Sigmoid colon (tissue), 6 donors: ENCODE measurements at regions not wholly inside any gene's neighbourhood (a gene's known extent, or its start where the extent isn't known, plus 50 kb on each side); places are given as distances from the start of the nearest gene placed in this dataset.

Experiments
- DNase-seq: peaks from one replicate; pipeline ENCODE4 v3.0.0-alpha.2; 2019
- H3K27ac ChIP-seq, 4 donors: fragments of 200-600 bp; sonication (generic); one replicate each; pipeline ENCODE4 v1.5.1; 2016 to 2019; ENCODE audit warnings: mild to moderate bottlenecking in 1 of 4
- H3K27me3 ChIP-seq, 3 donors: fragments of 200-600 bp; sonication (generic); one replicate each; pipeline ENCODE4 v1.5.1; 2019; ENCODE audit warnings: mild to moderate bottlenecking in 1 of 3
- H3K36me3 ChIP-seq, 4 donors: fragments of 200-600 bp; sonication (generic); one replicate each; pipeline ENCODE4 v1.5.1; 2016 to 2019
- H3K4me1 ChIP-seq, 4 donors: fragments of 200-600 bp; sonication (generic); one replicate each; pipeline ENCODE4 v1.5.1; 2017 to 2019
- H3K4me3 ChIP-seq, 4 donors: fragments of 200-600 bp; sonication (generic); one replicate each; pipeline ENCODE4 v1.5.1; 2017 to 2019; ENCODE audit warnings: mild to moderate bottlenecking in 2 of 4, moderate library complexity in 1 of 4
- H3K9me3 ChIP-seq, 4 donors: fragments of 200-600 bp in 3 of 4; sonication (generic) in 3 of 4; one replicate each; pipeline versions ENCODE4 v1.5.1 to v1.6.1; 2013 to 2019
- CTCF ChIP-seq, 4 experiments: fragments of 450-650 bp in 3 of 4; fragments of 200-600 bp in 1 of 4; IDR thresholded peaks; one replicate each; pipeline ENCODE4 v1.5.1; 2016 to 2019; ENCODE audit warnings: antibody characterized with exemption in 4 of 4, mild to moderate bottlenecking in 3 of 4, moderate library complexity in 2 of 4
- EP300 ChIP-seq, 4 donors: sonication (generic); formaldehyde crosslinking; IDR thresholded peaks; one replicate each; pipeline ENCODE4 v1.6.1; 2017; ENCODE audit warnings: antibody characterized with exemption in 4 of 4
- POLR2A ChIP-seq, 2 donors: fragments of 450-650 bp; IDR thresholded peaks; one replicate each; pipeline ENCODE4 v1.6.1; 2016; ENCODE audit warnings: antibody characterized with exemption in 2 of 2, mild to moderate bottlenecking in 2 of 2, moderate library complexity in 2 of 2
- POLR2AphosphoS5 ChIP-seq, 4 donors: sonication (generic); formaldehyde crosslinking; IDR thresholded peaks; one replicate each; pipeline ENCODE4 v1.6.1; 2017; ENCODE audit warnings: antibody characterized with exemption in 4 of 4
- WGBS, 2 donors: extraction: QIAGEN DNeasy Blood & Tissue Kit; methylation state at CpG; one replicate each; pipeline ENCODE4 v1.1.7; 2013; 5-methylcytosine and 5-hydroxymethylcytosine counted together
- intact Hi-C: fragments of 100-400 bp; cut with DNase I; formaldehyde crosslinking; loops from one replicate; pipeline ENCODE4 v1.15.1; 2023
- donor health status: healthy with polysubstance abuse.
- donor health status: healthy.

DNA sequence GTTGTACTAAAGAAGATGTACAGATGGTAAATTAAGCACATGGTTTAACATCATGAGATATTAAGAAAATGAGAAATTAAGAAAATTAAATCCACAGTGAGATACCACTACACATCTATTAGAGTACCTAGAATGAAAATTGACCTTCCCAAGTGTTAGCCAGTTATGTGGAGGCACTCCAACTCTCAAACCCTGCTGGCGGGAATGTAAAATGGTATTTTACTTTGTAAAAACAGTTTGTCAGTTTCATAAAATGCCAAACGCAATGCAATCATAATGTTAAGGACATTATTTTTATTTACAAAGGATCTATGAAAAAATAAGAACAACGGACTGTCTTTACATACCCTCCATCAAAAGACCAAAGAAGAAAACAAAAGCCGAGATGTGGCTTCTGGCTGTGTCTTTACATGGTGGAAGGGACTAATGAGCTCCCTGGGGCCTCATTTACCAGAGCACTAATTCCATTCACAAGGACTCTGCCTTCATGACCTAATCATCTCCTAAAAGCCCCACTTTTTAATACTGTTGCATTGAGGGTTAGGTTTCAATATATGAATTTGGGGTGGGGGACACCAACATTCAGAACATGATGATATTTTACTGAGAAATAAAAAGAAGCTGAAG, 1178.7 kb downstream of the AACS start:
- WGBS, 2 donors, result 80 to 83% methylated on average over 4 of the region's 4 CpGs
- Histone ChIP-seq H3K4me1 (no peaks in the 10 kb centered on the region), H3K27me3 (no peaks in the 10 kb centered on the region), H3K9me3 (no peaks in the 10 kb centered on the region), H3K4me3 (no peak overlapping the region), H3K27ac (no peak overlapping the region), H3K36me3 (no peaks in the 10 kb centered on the region)
- intact Hi-C loops, result no loop called here
- DNase-seq, result no peak
- no peak for TF ChIP-seq EP300 (IDR thresholded peaks at IDR 0.05)
- no peak for TF ChIP-seq POLR2A (IDR thresholded peaks at IDR 0.05)
- no peak for TF ChIP-seq POLR2AphosphoS5 (IDR thresholded peaks at IDR 0.05)
- no peak for TF ChIP-seq CTCF (IDR thresholded peaks at IDR 0.05)

DNA sequence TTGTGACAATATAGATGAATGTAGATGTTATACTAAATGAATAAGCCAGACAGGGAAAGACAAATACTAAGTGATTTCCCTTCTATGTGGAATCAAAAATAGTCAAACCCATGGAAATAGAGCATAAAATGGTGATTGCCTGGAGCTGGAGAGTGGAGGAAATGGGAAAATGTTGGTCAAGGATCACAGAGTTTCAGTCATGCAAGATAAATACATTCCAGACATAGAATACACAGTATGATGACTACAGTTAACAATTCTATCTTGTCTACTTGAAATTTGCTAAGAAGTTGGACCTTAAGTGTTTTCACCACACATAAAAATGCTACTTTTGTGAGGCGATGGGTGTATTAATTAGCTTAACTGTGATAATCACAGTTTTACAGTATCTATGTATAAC, 1182.7 kb downstream of the AACS start:
- H3K27me3 ChIP-seq, result no peaks in the 10 kb centered on the region
- TF ChIP-seq CTCF (IDR thresholded peaks at IDR 0.05) (no peak), POLR2AphosphoS5 (IDR thresholded peaks at IDR 0.05) (no peak), POLR2A (IDR thresholded peaks at IDR 0.05) (no peak), EP300 (IDR thresholded peaks at IDR 0.05) (no peak)
- H3K36me3 ChIP-seq, result no peaks in the 10 kb centered on the region
- H3K9me3 ChIP-seq, result peaks cover 0 to 3% (median 0%) of the 10 kb centered on the region in 4 donors
- H3K4me3 ChIP-seq, result no peak overlapping the region
- H3K27ac ChIP-seq, result no peak overlapping the region
- WGBS, 2 donors, result 91 to 95% methylated on average over 1 of the region's 1 CpG
- intact Hi-C loops, result no loop called here
- no peaks in the 10 kb centered on the region for H3K4me1 ChIP-seq
- no peak for DNase-seq

- H3K4me3 ChIP-seq, result no peak overlapping the region
- H3K27ac ChIP-seq, result no peak overlapping the region
- no peaks in the 10 kb centered on the region for H3K4me1 ChIP-seq
- no peak for TF ChIP-seq CTCF (IDR thresholded peaks at IDR 0.05)
- TF ChIP-seq POLR2A (IDR thresholded peaks at IDR 0.05), result no peak
- TF ChIP-seq EP300 (IDR thresholded peaks at IDR 0.05), result no peak
- no peak for TF ChIP-seq POLR2AphosphoS5 (IDR thresholded peaks at IDR 0.05)
- peaks cover 0 to 3% (median 0%) of the 10 kb centered on the region in 4 donors for H3K9me3 ChIP-seq
- H3K36me3 ChIP-seq, result no peaks in the 10 kb centered on the region
- DNase-seq, result no peak
- intact Hi-C loops, result no loop called here
- H3K27me3 ChIP-seq, result no peaks in the 10 kb centered on the region
- 77 to 80% methylated on average over 8 of the region's 8 CpGs for WGBS, 2 donors
These were observed 1183.7 kb downstream of the AACS start for GRCh38 chr12:126248871-126249403.

GRCh38 chr12:126258190-126258589, 1193.0 kb downstream of the AACS start:
- no peak for TF ChIP-seq CTCF (IDR thresholded peaks at IDR 0.05)
- TF ChIP-seq EP300 (IDR thresholded peaks at IDR 0.05), result no peak
- TF ChIP-seq POLR2AphosphoS5 (IDR thresholded peaks at IDR 0.05), result no peak
- no peak for TF ChIP-seq POLR2A (IDR thresholded peaks at IDR 0.05)
- Histone ChIP-seq H3K9me3 (no peaks in the 10 kb centered on the region), H3K4me3 (no peak overlapping the region), H3K27ac (no peak overlapping the region), H3K36me3 (no peaks in the 10 kb centered on the region), H3K27me3 (no peaks in the 10 kb centered on the region), H3K4me1 (no peaks in the 10 kb centered on the region)
- intact Hi-C loops, result no loop called here
- 87 to 89% methylated on average over 3 of the region's 3 CpGs for WGBS, 2 donors
- DNase-seq, result no peak

DNA sequence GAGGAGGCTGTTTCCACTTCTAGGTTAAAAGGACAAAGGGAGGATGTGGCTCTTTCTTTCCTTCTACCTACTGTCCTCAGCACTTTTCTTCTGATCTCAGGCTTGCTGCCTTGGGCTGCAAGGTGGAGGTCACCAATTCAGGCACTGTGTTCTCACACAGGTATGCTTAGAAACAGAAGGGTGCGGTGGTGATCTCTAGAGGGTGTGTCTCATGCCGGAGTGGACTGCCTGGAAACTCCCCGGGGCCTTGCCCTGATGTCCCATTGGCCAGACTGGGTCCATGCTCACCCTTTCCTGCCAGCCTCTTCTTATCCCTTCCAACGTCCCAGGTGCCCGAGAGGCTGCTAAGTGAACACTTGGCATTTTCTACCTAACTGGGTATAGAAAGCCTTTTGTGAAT, 1197.6 kb downstream of the AACS start:
- no peaks in the 10 kb centered on the region for H3K4me1 ChIP-seq
- no peaks in the 10 kb centered on the region for H3K27me3 ChIP-seq
- H3K9me3 ChIP-seq, result no peaks in the 10 kb centered on the region
- no peak for DNase-seq
- H3K27ac ChIP-seq, result no peak overlapping the region
- intact Hi-C loops, result no loop called here
- 87 to 88% methylated on average over 5 of the region's 5 CpGs for WGBS, 2 donors
- no peaks in the 10 kb centered on the region for H3K36me3 ChIP-seq
- TF ChIP-seq CTCF (IDR thresholded peaks at IDR 0.05) (no peak), POLR2A (IDR thresholded peaks at IDR 0.05) (no peak), POLR2AphosphoS5 (IDR thresholded peaks at IDR 0.05) (no peak), EP300 (IDR thresholded peaks at IDR 0.05) (no peak)
- no peak overlapping the region for H3K4me3 ChIP-seq
